Gastroesophageal sphincter (tissue), 3 donors: ENCODE measurements at regions not wholly inside any gene's neighbourhood (a gene's known extent, or its start where the extent isn't known, plus 50 kb on each side); places are given as distances from the start of the nearest gene placed in this dataset.

Source experiments
- CTCF ChIP-seq, 4 experiments: fragments of 200-600 bp in 2 of 4; fragments of 450-650 bp in 2 of 4; sonication (generic) in 1 of 4; IDR thresholded peaks; one replicate each; pipeline ENCODE4 v1.5.1; 2017 to 2019; ENCODE audit warnings: antibody characterized with exemption in 4 of 4, mild to moderate bottlenecking in 2 of 4, moderate library complexity in 2 of 4
- POLR2AphosphoS5 ChIP-seq: sonication (generic); formaldehyde crosslinking; IDR thresholded peaks from one replicate; pipeline ENCODE4 v1.6.1; 2017; ENCODE audit warnings: antibody characterized with exemption

DNA sequence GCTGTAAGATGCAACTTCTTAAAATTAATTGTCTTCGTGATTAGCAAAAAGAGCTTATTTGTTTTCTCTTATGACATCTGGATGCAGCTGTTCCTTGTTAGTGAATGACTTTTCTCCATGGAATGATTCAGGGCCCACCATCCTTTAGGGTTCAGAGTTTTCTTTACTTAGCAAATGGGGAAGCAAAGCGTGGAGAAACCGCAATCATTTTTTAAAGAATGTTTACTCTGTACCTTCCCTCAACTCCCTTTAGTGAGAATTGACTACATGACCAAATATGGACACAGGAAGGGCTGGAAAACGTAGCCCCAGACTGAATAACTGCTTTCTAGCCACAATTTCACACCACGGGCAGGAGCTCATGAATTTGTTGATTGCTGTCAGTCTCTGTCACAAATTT lies 130.1 kb downstream of the EDEM1 start:
- no peak for TF ChIP-seq CTCF (IDR thresholded peaks at IDR 0.05)
- TF ChIP-seq POLR2AphosphoS5 = no peak
